ENCODE measurements at regions not wholly inside any gene's neighbourhood (a gene's known extent, or its start where the extent isn't known, plus 50 kb on each side); places are given as distances from the start of the nearest gene placed in this dataset.

DNA sequence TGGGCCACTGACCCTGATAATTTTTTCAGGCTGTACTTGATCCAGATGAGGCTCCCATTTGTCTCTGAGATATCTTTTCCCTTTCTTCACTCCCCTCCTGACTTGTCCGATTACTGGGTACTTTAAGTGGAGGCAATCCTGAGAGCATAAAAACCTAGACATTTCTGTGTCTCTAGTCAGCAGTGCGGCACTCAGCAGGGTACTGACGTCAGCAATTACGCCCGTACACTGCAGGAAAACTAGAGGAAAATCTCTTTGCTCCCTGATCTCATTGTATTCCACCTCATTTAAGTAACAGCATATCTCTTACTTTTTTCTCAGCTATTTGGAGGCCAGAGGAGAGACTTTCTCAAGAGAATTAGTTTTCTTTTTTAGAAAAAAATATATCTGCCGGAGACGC, 315.5 kb upstream of the OR4E1 start:
- in situ Hi-C loops (cut with MboI; ENCODE audit: low pct_unique_long_range_greater_than_20kb in 2 of 9, low sequenced_read_pairs in 9 of 9, unreplicated experiment in 9 of 9) = no loop called here
- Histone ChIP-seq H3K4me1 (replicated peaks in 1 of 2) (no peaks in the 10 kb centered on the region), H3K4me3 (no peak overlapping the region), H3K27ac (no peak overlapping the region)
- 40 to 100% (median 87%) methylated on average over 2 to 7 of the region's 7 CpGs for WGBS, 10 experiments
- no peak for ATAC-seq (replicated peaks in 6 of 8)

DNA sequence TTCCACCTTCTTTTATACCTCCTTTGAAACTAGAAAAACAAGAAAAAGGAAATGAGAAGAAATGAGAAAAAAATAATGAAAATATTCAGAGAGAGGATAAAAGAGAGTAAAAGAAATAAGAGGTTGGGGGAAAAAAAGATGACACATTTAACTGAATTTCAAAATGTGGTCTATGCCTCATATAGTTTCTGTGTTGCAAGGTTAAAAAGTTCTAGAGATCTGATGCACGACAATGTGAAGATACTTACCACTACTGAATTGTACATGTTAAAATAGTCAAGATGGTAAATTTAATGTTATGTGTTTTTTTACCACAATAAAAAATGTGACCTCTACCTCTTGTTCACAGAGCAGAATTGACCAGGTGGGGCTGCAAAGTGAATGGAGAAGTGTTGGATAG, 314.8 kb upstream of the OR4E1 start:
- no peak overlapping the region for H3K27ac ChIP-seq
- in situ Hi-C loops (cut with MboI; ENCODE audit: low pct_unique_long_range_greater_than_20kb in 2 of 9, low sequenced_read_pairs in 9 of 9, unreplicated experiment in 9 of 9) = no loop called here
- ATAC-seq (replicated peaks in 6 of 8) = no peak
- H3K4me1 ChIP-seq (replicated peaks in 1 of 2) = no peaks in the 10 kb centered on the region
- 3 to 100% (median 87%) methylated on average over 1 of the region's 1 CpG for WGBS, 10 experiments
- H3K4me3 ChIP-seq = no peak overlapping the region

DNA sequence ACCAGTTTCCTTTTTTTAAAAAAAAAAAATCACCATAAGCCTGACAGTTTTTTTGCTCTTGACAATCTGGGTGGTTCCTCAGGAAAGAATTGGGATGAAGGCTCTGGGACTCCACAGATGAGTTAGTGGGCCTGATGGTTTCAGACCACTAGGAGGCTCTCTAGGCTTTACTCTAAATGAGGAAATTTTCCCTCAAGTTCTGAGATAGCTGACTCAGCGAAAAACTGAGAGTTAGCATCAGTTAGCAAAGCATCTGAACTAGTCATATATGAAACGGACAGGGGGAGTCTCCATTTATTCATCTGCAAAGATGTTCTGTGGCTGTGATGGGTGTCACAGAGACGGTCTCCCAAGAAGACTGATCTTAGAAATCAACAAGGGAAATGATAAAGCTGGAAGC, 314.3 kb upstream of the OR4E1 start:
- H3K4me3 ChIP-seq = no peak overlapping the region
- H3K4me1 ChIP-seq (replicated peaks in 1 of 2) = no peaks in the 10 kb centered on the region
- 0 to 64% (median 31%) methylated on average over 1 to 3 of the region's 3 CpGs; no CpG with 5 or more reads in 1 of the 10 experiments for WGBS, 10 experiments
- in situ Hi-C loops (cut with MboI; ENCODE audit: low pct_unique_long_range_greater_than_20kb in 2 of 9, low sequenced_read_pairs in 9 of 9, unreplicated experiment in 9 of 9) = no loop called here
- ATAC-seq (replicated peaks in 6 of 8) = peak in 4 of 8 experiments; percentile 40 to 77 (median 70)
- no peak overlapping the region for H3K27ac ChIP-seq

DNA sequence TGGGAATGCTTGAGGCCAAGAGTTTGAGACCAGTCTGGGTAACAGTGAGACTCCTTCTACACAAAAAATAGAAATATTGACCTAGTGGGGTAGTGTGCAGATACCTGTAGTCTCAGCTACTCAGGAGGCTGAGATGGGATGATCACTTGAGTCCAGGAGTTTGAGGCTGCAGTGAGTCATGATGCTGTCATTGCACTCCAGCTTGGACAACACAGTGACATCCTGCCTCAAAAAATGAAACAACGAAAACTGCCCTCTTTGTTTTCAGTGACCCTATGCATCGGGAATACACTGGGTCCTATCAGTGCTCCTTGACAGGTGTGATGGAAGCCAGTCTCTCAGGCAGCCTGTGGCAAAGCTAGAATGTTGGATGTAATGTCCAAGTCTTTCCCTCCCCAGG, 311.5 kb upstream of the OR4E1 start:
- no peak for ATAC-seq (replicated peaks in 6 of 8)
- Histone ChIP-seq H3K4me1 (replicated peaks in 1 of 2) (no peaks in the 10 kb centered on the region), H3K4me3 (no peak overlapping the region), H3K27ac (no peak overlapping the region)
- WGBS, 10 experiments = 0 to 80% (median 0%) methylated on average over 1 to 2 of the region's 2 CpGs; no CpG with 5 or more reads in 5 of the 10 experiments
- in situ Hi-C loops (cut with MboI; ENCODE audit: low pct_unique_long_range_greater_than_20kb in 2 of 9, low sequenced_read_pairs in 9 of 9, unreplicated experiment in 9 of 9) = no loop called here

DNA sequence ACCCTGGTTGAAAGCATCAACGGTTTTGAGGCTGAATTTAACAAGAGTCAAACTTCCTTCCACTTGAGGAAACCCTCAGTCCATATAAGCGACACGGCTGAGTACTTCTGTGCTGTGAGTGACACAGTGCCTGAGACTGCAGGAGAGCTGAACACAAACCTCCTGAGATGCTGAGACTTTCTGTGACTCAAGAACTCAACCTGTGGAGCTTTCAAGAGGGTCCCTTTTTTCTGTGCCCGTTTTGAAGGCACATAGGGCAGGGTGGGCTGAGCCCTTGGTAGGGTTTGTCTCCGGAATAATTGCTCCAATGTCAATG, 305.3 kb upstream of the OR4E1 start:
- H3K4me1 ChIP-seq (replicated peaks in 1 of 2) = no peaks in the 10 kb centered on the region
- no peak overlapping the region for H3K27ac ChIP-seq
- 0 to 87% (median 67%) methylated on average over 1 to 5 of the region's 5 CpGs; no CpG with 5 or more reads in 1 of the 10 experiments for WGBS, 10 experiments
- H3K4me3 ChIP-seq = no peak overlapping the region
- no peak for ATAC-seq (replicated peaks in 6 of 8)
- in situ Hi-C loops (cut with MboI; ENCODE audit: low pct_unique_long_range_greater_than_20kb in 2 of 9, low sequenced_read_pairs in 9 of 9, unreplicated experiment in 9 of 9) = no loop called here

DNA sequence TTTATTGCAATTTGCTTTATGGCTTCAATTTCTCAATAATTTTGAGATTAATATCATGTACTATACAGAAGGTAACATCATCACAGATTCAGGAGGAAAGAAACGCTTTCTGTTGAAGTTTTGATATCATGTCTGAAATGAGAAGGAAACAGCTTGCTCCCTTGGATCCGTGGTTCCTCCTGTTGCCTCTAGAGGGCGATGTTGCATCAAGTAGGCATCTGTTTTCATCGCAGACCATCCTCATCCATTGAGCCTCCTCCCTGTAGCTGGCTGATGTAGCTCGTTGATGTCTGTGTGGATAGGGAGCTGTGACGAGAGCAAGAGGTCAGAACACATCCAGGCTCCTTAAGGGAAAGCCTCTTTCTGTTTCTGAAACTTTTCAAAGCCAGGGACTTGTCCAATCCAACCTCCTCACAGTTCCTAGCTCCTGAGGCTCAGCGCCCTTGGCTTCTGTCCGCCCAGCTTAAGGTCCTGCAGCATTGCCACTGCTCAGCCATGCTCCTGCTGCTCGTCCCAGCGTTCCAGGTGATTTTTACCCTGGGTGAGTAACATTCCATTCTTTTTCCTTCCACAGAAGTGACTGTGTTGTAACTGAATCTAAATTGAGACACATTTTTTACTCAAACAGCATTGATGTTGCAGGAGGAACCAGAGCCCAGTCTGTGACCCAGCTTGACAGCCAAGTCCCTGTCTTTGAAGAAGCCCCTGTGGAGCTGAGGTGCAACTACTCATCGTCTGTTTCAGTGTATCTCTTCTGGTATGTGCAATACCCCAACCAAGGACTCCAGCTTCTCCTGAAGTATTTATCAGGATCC, 304.8 kb upstream of the OR4E1 start:
- no peak overlapping the region for H3K27ac ChIP-seq
- H3K4me3 ChIP-seq = no peak overlapping the region
- WGBS, 10 experiments = 0 to 74% (median 23%) methylated on average over 3 to 7 of the region's 11 CpGs; no CpG with 5 or more reads in 2 of the 10 experiments
- H3K4me1 ChIP-seq (replicated peaks in 1 of 2) = no peaks in the 10 kb centered on the region
- ATAC-seq (replicated peaks in 6 of 8) = peak in 3 of 8 experiments; percentile 82 to 86 (median 85)
- in situ Hi-C loops (cut with MboI; ENCODE audit: low pct_unique_long_range_greater_than_20kb in 2 of 9, low sequenced_read_pairs in 9 of 9, unreplicated experiment in 9 of 9) = no loop called here

DNA sequence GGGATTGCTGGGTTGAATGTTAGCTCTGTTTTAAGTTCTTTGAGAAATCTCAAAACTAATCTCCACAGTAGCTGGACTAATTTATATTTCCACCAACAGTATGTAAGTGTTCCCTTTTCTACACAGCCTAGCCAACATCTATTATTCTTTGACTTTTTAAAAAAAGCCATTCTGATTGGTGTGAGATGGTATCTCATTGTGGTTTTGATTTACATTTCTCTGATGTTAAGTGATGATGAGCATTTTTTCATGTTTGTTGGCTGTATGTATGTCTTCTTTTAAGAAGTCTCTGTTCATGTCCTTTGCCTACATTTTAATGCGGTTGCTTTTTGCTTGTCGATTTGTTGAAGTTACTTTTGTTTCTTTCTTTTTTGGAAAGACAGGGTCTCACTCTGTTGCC, 301.1 kb upstream of the OR4E1 start:
- no peak for ATAC-seq (replicated peaks in 6 of 8)
- in situ Hi-C loops (cut with MboI; ENCODE audit: low pct_unique_long_range_greater_than_20kb in 2 of 9, low sequenced_read_pairs in 9 of 9, unreplicated experiment in 9 of 9) = no loop called here
- Histone ChIP-seq H3K4me1 (replicated peaks in 1 of 2) (no peaks in the 10 kb centered on the region), H3K4me3 (no peak overlapping the region), H3K27ac (no peak overlapping the region)
- WGBS, 10 experiments = 0 to 100% (median 83%) methylated on average over 1 to 2 of the region's 2 CpGs; no CpG with 5 or more reads in 1 of the 10 experiments

DNA sequence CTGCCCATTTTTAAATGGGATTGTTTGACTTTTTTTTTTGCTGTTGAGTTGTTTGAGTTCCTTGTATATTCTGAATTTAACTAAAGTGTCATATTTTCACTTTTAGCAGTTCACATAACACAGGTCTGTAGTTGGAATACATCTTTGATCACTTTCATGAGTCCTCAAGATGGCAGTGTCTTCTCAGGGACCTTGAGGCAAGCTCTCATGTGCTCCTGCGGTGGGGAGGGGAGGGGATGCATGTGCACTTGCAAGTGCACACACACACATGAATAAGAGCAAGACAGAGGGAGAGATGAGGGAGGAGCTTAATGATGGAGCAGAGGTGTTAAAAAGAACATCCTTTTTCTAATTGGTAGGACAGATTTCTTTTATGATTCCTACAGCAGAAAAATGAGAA, 291.4 kb upstream of the OR4E1 start:
- WGBS, 10 experiments = 0 to 100% (median 84%) methylated on average over 1 of the region's 1 CpG; no CpG with 5 or more reads in 6 of the 10 experiments
- no peak overlapping the region for H3K27ac ChIP-seq
- no peaks in the 10 kb centered on the region for H3K4me1 ChIP-seq (replicated peaks in 1 of 2)
- in situ Hi-C loops (cut with MboI; ENCODE audit: low pct_unique_long_range_greater_than_20kb in 2 of 9, low sequenced_read_pairs in 9 of 9, unreplicated experiment in 9 of 9) = no loop called here
- H3K4me3 ChIP-seq = no peak overlapping the region
- no peak for ATAC-seq (replicated peaks in 6 of 8)

DNA sequence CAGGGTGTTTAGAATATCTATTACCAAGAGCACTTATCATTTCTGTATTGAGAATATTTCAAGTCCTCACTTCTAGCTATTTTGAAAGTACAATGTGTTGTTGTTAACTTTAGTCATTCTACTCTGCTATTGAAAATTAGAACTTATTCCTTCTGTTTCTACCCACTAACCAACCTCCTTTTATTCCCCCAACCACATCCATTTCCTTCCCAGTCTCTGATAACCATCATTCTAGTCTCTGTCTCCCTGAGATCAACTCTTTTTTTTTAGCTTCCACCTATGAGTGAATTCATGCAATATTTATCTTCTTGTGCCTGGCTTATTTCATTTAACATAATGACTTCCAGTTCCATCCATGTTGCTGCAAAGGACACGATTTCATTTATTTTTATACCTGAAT, 290.6 kb upstream of the OR4E1 start:
- WGBS, 10 experiments = 0 to 100% (median 33%) methylated on average over 1 of the region's 1 CpG; no CpG with 5 or more reads in 2 of the 10 experiments

DNA sequence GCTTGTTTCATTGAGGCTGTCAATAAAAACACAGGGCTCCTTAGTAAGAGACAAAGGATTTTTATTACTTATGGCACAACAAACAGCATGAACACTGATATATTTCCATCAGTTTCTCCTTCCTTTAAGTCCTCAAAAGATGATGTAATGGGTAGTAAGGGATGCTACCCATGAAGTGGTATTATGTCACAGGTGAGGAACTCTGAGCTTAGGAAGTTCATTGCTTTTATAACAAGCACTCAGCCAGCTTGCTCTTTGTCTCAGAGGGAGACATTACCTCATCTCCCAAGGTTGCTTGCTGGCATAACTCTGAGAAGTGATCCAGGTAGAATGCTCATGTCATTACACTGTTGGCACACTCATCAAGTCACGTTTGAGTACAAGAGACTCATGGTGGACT, 287.0 kb upstream of the OR4E1 start:
- no peak overlapping the region for H3K4me3 ChIP-seq
- in situ Hi-C loops (cut with MboI; ENCODE audit: low pct_unique_long_range_greater_than_20kb in 2 of 9, low sequenced_read_pairs in 9 of 9, unreplicated experiment in 9 of 9) = no loop called here
- WGBS, 10 experiments = 0 to 100% (median 60%) methylated on average over 1 of the region's 1 CpG; no CpG with 5 or more reads in 3 of the 10 experiments
- H3K4me1 ChIP-seq (replicated peaks in 1 of 2) = no peaks in the 10 kb centered on the region
- ATAC-seq (replicated peaks in 6 of 8) = no peak
- no peak overlapping the region for H3K27ac ChIP-seq

More for the DNA sequence above, 290.6 kb upstream of the OR4E1 start:
- Histone ChIP-seq H3K27ac (no peak overlapping the region), H3K4me3 (no peak overlapping the region), H3K4me1 (replicated peaks in 1 of 2) (no peaks in the 10 kb centered on the region)
- no peak for ATAC-seq (replicated peaks in 6 of 8)
- in situ Hi-C loops (cut with MboI; ENCODE audit: low pct_unique_long_range_greater_than_20kb in 2 of 9, low sequenced_read_pairs in 9 of 9, unreplicated experiment in 9 of 9) = no loop called here

DNA sequence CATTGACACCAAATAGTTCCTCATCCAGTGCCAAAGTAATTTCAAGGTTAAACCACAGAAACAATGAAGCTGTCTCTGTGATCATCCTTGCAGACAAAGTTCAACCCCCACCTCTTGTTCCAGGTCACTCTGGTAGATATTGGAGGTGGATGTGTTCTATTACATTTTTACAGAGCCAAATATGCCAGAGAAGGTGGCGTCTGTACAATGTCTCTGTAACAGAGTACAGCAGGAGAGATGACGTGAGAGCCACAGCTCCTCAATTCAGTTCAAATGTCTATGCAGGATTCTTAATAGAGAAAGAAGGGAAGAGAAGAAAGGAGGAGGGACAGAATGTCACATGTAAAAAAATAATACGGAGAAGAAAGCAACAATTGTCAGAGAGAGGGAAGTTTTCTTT, 268.3 kb upstream of the OR4E1 start:
- H3K27ac ChIP-seq = no peak overlapping the region
- H3K4me1 ChIP-seq (replicated peaks in 1 of 2) = no peaks in the 10 kb centered on the region
- WGBS, 10 experiments = 0 to 100% (median 72%) methylated on average over 1 to 3 of the region's 3 CpGs; no CpG with 5 or more reads in 1 of the 10 experiments
- no peak overlapping the region for H3K4me3 ChIP-seq
- no peak for ATAC-seq (replicated peaks in 6 of 8)
- in situ Hi-C loops (cut with MboI; ENCODE audit: low pct_unique_long_range_greater_than_20kb in 2 of 9, low sequenced_read_pairs in 9 of 9, unreplicated experiment in 9 of 9) = no loop called here

DNA sequence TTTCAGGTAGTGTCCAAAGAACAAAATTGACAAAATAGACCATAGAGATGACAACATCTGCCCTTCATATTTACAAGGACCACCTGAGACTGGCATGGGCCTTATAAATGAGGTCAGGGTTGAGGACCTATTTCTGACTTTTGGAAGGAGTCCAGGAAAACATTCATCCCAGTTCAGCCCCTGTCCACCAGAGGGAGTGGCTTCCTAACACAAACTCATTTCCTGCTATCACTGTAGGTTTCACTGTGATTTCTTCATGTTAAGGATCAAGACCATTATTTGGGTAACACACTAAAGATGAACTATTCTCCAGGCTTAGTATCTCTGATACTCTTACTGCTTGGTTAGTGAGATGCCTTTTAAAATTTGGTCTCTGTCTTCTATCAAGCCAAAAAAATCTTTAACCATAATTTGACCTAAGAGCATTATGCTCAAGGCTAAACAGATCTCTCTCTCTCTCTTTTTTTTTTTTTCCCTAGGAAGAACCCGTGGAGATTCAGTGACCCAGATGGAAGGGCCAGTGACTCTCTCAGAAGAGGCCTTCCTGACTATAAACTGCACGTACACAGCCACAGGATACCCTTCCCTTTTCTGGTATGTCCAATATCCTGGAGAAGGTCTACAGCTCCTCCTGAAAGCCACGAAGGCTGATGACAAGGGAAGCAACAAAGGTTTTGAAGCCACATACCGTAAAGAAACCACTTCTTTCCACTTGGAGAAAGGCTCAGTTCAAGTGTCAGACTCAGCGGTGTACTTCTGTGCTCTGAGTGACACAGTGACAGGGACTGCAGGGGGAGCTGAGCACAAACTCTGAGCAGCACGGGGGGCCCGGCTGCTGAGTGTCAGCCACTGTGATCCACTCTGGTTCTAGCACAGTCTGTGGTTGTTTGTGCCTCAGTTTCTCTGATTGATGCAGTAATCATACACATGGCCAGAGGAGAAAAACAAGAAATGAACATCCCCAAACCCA, 267.6 kb upstream of the OR4E1 start:
- WGBS, 10 experiments = 0 to 84% (median 58%) methylated on average over 1 to 6 of the region's 7 CpGs; no CpG with 5 or more reads in 1 of the 10 experiments
- in situ Hi-C loops (cut with MboI; ENCODE audit: low pct_unique_long_range_greater_than_20kb in 2 of 9, low sequenced_read_pairs in 9 of 9, unreplicated experiment in 9 of 9) = no loop called here
- Histone ChIP-seq H3K4me3 (no peak overlapping the region), H3K27ac (no peak overlapping the region), H3K4me1 (replicated peaks in 1 of 2) (no peaks in the 10 kb centered on the region)
- ATAC-seq (replicated peaks in 6 of 8) = peak in 2 of 8 experiments; percentile 40 to 50

DNA sequence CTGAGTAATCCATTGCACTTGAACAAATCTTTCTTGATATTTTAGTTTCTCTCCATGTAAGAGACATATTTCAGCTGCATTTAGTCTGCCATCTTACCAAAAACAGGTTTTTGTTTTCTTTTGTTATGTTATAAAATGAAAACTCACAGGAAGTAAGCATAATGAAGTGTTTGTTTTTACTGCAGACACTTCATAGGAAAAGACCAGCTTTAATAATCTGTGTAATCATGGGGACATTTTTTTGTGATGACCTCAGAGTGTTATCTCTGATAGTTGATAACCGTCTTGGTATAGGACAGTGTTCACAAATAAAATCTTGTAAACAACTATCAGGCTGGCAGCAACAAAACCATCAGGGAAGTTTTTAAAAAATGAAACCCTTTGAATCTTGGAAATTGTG, 266.2 kb upstream of the OR4E1 start:
- H3K4me3 ChIP-seq = no peak overlapping the region
- H3K27ac ChIP-seq = no peak overlapping the region
- in situ Hi-C loops (cut with MboI; ENCODE audit: low pct_unique_long_range_greater_than_20kb in 2 of 9, low sequenced_read_pairs in 9 of 9, unreplicated experiment in 9 of 9) = no loop called here
- 40 to 100% (median 90%) methylated on average over 1 of the region's 1 CpG; no CpG with 5 or more reads in 2 of the 10 experiments for WGBS, 10 experiments
- no peaks in the 10 kb centered on the region for H3K4me1 ChIP-seq (replicated peaks in 1 of 2)
- ATAC-seq (replicated peaks in 6 of 8) = no peak
